GM23338 (cell line): ENCODE measurements at regions not wholly inside any gene's neighbourhood (a gene's known extent, or its start where the extent isn't known, plus 50 kb on each side); places are given as distances from the start of the nearest gene placed in this dataset.

Experiments
- ATAC-seq: fragments of 200-7000 bp; cut with Tn5 transposase; 3 replicates; pipeline ENCODE4 v1.9.1; 2020
- DNase-seq: peaks from one replicate; pipeline ENCODE4 v3.0.0-alpha.2; 2015; ENCODE audit warnings: low spot score
- H2AFZ ChIP-seq: fragments of 200-600 bp; sonication (generic); 2 replicates; pipeline ENCODE4 v1.8.0; 2016; ENCODE audit warnings: antibody characterized with exemption, mild to moderate bottlenecking, moderate library complexity
- H3F3A ChIP-seq: fragments of 200-600 bp; sonication (generic); replicated peaks from 2 replicates; pipeline ENCODE4 v1.8.0; 2017; ENCODE audit warnings: antibody characterized with exemption, mixed run types, low read depth
- H3K27ac ChIP-seq: fragments of 200-600 bp; sonication (generic); 2 replicates; pipeline ENCODE4 v1.6.1; 2016; ENCODE audit warnings: low read depth
- H3K27me3 ChIP-seq: fragments of 200-600 bp; sonication (generic); 2 replicates; pipeline ENCODE4 v1.8.0; 2016; ENCODE audit warnings: mild to moderate bottlenecking, mixed run types, moderate library complexity; ENCODE audit not compliant: insufficient read depth
- H3K36me3 ChIP-seq: fragments of 200-600 bp; sonication (generic); 2 replicates; pipeline ENCODE4 v1.8.0; 2016; ENCODE audit warnings: mild to moderate bottlenecking; ENCODE audit not compliant: insufficient read depth
- H3K4me1 ChIP-seq: fragments of 200-600 bp; sonication (generic); 2 replicates; pipeline ENCODE4 v1.8.0; 2016; ENCODE audit warnings: mild to moderate bottlenecking, moderate library complexity; ENCODE audit not compliant: insufficient read depth
- H3K4me2 ChIP-seq: fragments of 200-600 bp; sonication (generic); 2 replicates; pipeline ENCODE4 v1.7.1; 2017; ENCODE audit warnings: mixed run types
- H3K4me3 ChIP-seq: fragments of 200-600 bp; sonication (generic); 2 replicates; pipeline ENCODE4 v1.6.1; 2016; ENCODE audit warnings: mixed run types
- H3K79me2 ChIP-seq: fragments of 200-600 bp; sonication (generic); replicated peaks from 2 replicates; pipeline ENCODE4 v1.8.0; 2017; ENCODE audit warnings: mild to moderate bottlenecking; ENCODE audit not compliant: insufficient read depth
- H3K9me2 ChIP-seq: fragments of 200-600 bp; sonication (generic); 2 replicates; pipeline ENCODE4 v1.8.0; 2017; ENCODE audit not compliant: insufficient read depth
- H4K20me1 ChIP-seq: fragments of 200-600 bp; sonication (generic); replicated peaks from 2 replicates; pipeline ENCODE4 v1.8.0; 2017; ENCODE audit warnings: mild to moderate bottlenecking; ENCODE audit not compliant: insufficient read depth
- H3K27ac Mint-ChIP-seq: 2 replicates; pipeline ENCODE4 v1.8.0; 2020; ENCODE audit warnings: inconsistent platforms, mild to moderate bottlenecking, moderate library complexity, mixed read lengths
- H3K27me3 Mint-ChIP-seq: 3 replicates; pipeline ENCODE4 v1.8.0; 2022; ENCODE audit warnings: low read depth, mild to moderate bottlenecking, moderate library complexity, mixed read lengths, inconsistent platforms; ENCODE audit not compliant: insufficient read depth, poor library complexity
- H3K36me3 Mint-ChIP-seq: 3 replicates; pipeline ENCODE4 v1.8.0; 2021; ENCODE audit warnings: low read depth, mild to moderate bottlenecking, inconsistent platforms, moderate library complexity, mixed read lengths
- H3K4me1 Mint-ChIP-seq: 3 replicates; pipeline ENCODE4 v1.8.0; 2020; ENCODE audit warnings: mild to moderate bottlenecking, inconsistent platforms, mixed read lengths
- H3K4me3 Mint-ChIP-seq: 3 replicates; pipeline ENCODE4 v1.8.0; 2021; ENCODE audit warnings: moderate library complexity, mild to moderate bottlenecking, inconsistent platforms, mixed read lengths
- H3K9me3 Mint-ChIP-seq: 3 replicates; pipeline ENCODE4 v1.8.0; 2020; ENCODE audit warnings: moderate library complexity, mild to moderate bottlenecking, inconsistent platforms, mixed read lengths
- EZH2 ChIP-seq: fragments of 200-600 bp; sonication (generic); IDR thresholded peaks from one replicate; pipeline ENCODE4 v1.8.0; 2017; ENCODE audit warnings: antibody characterized with exemption, mild to moderate bottlenecking, low read depth; ENCODE audit not compliant: unreplicated experiment
- EZH2phosphoT487 ChIP-seq: fragments of 200-600 bp; sonication (generic); IDR thresholded peaks from one replicate; pipeline ENCODE4 v1.8.1; 2018; ENCODE audit warnings: antibody characterized with exemption; ENCODE audit not compliant: unreplicated experiment
- JUNB ChIP-seq: IDR thresholded peaks from one replicate; pipeline ENCODE4 v1.6.1; 2016; ENCODE audit warnings: antibody characterized with exemption; ENCODE audit not compliant: unreplicated experiment
- NANOG ChIP-seq: IDR thresholded peaks from 2 replicates; pipeline ENCODE4 v1.6.1; 2016; ENCODE audit warnings: antibody characterized with exemption, borderline replicate concordance
- POLR2AphosphoS5 ChIP-seq: IDR thresholded peaks from 2 replicates; pipeline ENCODE4 v1.6.1; 2016; ENCODE audit warnings: antibody characterized with exemption, low read depth
- STAT1 ChIP-seq: IDR thresholded peaks from one replicate; pipeline ENCODE4 v1.6.1; 2016; ENCODE audit warnings: antibody characterized with exemption; ENCODE audit not compliant: unreplicated experiment
- ZNF331 ChIP-seq: fragments of 250-450 bp; sonication (Bioruptor Pico); IDR thresholded peaks from 2 replicates; pipeline ENCODE4 v1.5.0; 2020; ENCODE audit warnings: low read depth, mild to moderate bottlenecking, moderate library complexity
- TF ChIP-seq, protein P1 (sequence below), 2 experiments: fragments of 200-600 bp in 1 of 2; sonication (generic) in 1 of 2; conservative IDR thresholded peaks; 2 replicates each; pipeline versions ENCODE4 v1.5.1 to v1.6.1; 2016 to 2017; ENCODE audit warnings: antibody characterized with exemption in 2 of 2, low read depth in 2 of 2, mild to moderate bottlenecking in 2 of 2, moderate library complexity in 1 of 2
- TF ChIP-seq, protein P2 (sequence below): IDR thresholded peaks from 2 replicates; pipeline ENCODE4 v1.6.1; 2016; ENCODE audit warnings: antibody characterized with exemption
- TF ChIP-seq, protein P3 (sequence below): fragments of 250-450 bp; sonication (Bioruptor Pico); IDR thresholded peaks from 2 replicates; pipeline ENCODE4 v1.5.0; 2020; ENCODE audit warnings: mild to moderate bottlenecking, moderate library complexity

DNA sequence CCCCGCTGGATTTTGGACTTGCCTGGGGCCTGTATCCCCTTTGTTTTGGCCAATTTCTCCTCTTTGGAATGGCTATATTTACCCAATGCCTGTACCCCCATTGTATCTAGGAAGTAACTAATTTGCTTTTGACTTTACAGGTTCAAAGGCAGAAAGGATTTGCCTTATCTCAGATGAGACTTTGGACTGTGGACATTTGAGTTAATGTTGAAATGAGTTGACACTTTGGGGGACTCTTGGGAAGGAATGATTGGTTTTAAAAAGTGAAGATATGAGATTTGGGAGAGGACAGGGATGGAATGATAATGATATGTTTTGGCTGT lies 1220.3 kb upstream of the CITED2 start (continued):
- TF ChIP-seq, protein P1, sequence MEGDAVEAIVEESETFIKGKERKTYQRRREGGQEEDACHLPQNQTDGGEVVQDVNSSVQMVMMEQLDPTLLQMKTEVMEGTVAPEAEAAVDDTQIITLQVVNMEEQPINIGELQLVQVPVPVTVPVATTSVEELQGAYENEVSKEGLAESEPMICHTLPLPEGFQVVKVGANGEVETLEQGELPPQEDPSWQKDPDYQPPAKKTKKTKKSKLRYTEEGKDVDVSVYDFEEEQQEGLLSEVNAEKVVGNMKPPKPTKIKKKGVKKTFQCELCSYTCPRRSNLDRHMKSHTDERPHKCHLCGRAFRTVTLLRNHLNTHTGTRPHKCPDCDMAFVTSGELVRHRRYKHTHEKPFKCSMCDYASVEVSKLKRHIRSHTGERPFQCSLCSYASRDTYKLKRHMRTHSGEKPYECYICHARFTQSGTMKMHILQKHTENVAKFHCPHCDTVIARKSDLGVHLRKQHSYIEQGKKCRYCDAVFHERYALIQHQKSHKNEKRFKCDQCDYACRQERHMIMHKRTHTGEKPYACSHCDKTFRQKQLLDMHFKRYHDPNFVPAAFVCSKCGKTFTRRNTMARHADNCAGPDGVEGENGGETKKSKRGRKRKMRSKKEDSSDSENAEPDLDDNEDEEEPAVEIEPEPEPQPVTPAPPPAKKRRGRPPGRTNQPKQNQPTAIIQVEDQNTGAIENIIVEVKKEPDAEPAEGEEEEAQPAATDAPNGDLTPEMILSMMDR (conservative IDR thresholded peaks at IDR 0.05; ENCODE audit: low read depth in 2 of 2) = no peak
- TF ChIP-seq JUNB (no peak), STAT1 (no peak), NANOG (no peak), ZNF331 (CRISPR knock-in tag) (no peak)
- TF ChIP-seq, protein P2, sequence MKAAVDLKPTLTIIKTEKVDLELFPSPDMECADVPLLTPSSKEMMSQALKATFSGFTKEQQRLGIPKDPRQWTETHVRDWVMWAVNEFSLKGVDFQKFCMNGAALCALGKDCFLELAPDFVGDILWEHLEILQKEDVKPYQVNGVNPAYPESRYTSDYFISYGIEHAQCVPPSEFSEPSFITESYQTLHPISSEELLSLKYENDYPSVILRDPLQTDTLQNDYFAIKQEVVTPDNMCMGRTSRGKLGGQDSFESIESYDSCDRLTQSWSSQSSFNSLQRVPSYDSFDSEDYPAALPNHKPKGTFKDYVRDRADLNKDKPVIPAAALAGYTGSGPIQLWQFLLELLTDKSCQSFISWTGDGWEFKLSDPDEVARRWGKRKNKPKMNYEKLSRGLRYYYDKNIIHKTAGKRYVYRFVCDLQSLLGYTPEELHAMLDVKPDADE = no peak

DNA sequence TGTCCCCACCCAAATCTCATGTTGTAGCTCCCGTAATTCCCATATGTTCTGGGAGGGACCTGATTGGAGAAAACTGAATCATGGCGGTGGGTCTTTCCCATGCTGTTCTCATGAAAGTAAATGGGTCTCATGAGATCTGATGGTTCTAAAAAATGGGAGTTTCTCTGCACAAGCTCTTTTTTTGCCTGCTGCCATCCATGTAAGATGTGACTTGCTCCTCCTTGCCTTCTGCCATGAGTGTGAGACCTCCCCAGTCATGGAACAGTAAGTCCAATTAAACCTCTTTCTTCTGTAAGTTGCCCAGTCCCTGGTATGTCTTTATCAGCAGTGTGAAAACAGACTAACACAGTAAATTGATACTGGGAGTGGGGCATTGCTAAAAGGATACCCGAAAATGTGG lies 1218.4 kb upstream of the CITED2 start:
- no peaks in the 10 kb centered on the region for H3K4me1 ChIP-seq
- peaks cover 7% of the 10 kb centered on the region for H3K36me3 Mint-ChIP-seq
- no peak overlapping the region for H3K27ac ChIP-seq
- no peaks in the 10 kb centered on the region for H3K79me2 ChIP-seq
- no peak overlapping the region for H3K4me2 ChIP-seq
- H3K36me3 ChIP-seq = no peaks in the 10 kb centered on the region
- H3K4me3 ChIP-seq = no peak overlapping the region
- no peak for DNase-seq
- H3F3A ChIP-seq = no peaks in the 10 kb centered on the region
- ATAC-seq = no peak
- no peaks in the 10 kb centered on the region for H3K27me3 Mint-ChIP-seq
- no peak overlapping the region for H2AFZ ChIP-seq
- H3K27ac Mint-ChIP-seq = no peak overlapping the region
- no peaks in the 10 kb centered on the region for H3K4me1 Mint-ChIP-seq
- H4K20me1 ChIP-seq = no peaks in the 10 kb centered on the region
- peaks cover 11% of the 10 kb centered on the region; the same call in 2 of the 3 replicates for H3K9me3 Mint-ChIP-seq
- H3K27me3 ChIP-seq = no peaks in the 10 kb centered on the region
- H3K4me3 Mint-ChIP-seq = no peak overlapping the region
- 0 out of 2 replicates have a peak, but pooled peaks cover 3% of the 10 kb centered on the region for H3K9me2 ChIP-seq
- TF ChIP-seq, protein P1 (conservative IDR thresholded peaks at IDR 0.05; ENCODE audit: low read depth in 2 of 2) = no peak
- TF ChIP-seq EZH2 (no peak), ZNF331 (CRISPR knock-in tag) (no peak), EZH2phosphoT487 (no peak), STAT1 (no peak), POLR2AphosphoS5 (no peak), JUNB (no peak)
- TF ChIP-seq, protein P2 = no peak
- TF ChIP-seq, protein P3, sequence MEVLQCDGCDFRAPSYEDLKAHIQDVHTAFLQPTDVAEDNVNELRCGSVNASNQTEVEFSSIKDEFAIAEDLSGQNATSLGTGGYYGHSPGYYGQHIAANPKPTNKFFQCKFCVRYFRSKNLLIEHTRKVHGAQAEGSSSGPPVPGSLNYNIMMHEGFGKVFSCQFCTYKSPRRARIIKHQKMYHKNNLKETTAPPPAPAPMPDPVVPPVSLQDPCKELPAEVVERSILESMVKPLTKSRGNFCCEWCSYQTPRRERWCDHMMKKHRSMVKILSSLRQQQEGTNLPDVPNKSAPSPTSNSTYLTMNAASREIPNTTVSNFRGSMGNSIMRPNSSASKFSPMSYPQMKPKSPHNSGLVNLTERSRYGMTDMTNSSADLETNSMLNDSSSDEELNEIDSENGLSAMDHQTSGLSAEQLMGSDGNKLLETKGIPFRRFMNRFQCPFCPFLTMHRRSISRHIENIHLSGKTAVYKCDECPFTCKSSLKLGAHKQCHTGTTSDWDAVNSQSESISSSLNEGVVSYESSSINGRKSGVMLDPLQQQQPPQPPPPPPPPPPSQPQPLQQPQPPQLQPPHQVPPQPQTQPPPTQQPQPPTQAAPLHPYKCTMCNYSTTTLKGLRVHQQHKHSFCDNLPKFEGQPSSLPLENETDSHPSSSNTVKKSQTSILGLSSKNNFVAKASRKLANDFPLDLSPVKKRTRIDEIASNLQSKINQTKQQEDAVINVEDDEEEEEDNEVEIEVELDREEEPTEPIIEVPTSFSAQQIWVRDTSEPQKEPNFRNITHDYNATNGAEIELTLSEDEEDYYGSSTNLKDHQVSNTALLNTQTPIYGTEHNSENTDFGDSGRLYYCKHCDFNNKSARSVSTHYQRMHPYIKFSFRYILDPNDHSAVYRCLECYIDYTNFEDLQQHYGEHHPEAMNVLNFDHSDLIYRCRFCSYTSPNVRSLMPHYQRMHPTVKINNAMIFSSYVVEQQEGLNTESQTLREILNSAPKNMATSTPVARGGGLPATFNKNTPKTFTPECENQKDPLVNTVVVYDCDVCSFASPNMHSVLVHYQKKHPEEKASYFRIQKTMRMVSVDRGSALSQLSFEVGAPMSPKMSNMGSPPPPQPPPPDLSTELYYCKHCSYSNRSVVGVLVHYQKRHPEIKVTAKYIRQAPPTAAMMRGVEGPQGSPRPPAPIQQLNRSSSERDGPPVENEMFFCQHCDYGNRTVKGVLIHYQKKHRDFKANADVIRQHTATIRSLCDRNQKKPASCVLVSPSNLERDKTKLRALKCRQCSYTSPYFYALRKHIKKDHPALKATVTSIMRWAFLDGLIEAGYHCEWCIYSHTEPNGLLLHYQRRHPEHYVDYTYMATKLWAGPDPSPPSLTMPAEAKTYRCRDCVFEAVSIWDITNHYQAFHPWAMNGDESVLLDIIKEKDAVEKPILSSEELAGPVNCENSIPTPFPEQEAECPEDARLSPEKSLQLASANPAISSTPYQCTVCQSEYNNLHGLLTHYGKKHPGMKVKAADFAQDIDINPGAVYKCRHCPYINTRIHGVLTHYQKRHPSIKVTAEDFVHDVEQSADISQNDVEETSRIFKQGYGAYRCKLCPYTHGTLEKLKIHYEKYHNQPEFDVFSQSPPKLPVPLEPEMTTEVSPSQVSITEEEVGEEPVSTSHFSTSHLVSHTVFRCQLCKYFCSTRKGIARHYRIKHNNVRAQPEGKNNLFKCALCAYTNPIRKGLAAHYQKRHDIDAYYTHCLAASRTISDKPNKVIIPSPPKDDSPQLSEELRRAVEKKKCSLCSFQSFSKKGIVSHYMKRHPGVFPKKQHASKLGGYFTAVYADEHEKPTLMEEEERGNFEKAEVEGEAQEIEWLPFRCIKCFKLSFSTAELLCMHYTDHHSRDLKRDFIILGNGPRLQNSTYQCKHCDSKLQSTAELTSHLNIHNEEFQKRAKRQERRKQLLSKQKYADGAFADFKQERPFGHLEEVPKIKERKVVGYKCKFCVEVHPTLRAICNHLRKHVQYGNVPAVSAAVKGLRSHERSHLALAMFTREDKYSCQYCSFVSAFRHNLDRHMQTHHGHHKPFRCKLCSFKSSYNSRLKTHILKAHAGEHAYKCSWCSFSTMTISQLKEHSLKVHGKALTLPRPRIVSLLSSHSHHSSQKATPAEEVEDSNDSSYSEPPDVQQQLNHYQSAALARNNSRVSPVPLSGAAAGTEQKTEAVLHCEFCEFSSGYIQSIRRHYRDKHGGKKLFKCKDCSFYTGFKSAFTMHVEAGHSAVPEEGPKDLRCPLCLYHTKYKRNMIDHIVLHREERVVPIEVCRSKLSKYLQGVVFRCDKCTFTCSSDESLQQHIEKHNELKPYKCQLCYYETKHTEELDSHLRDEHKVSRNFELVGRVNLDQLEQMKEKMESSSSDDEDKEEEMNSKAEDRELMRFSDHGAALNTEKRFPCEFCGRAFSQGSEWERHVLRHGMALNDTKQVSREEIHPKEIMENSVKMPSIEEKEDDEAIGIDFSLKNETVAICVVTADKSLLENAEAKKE (CRISPR knock-in tag) = no peak
